ENCODE measurements at regions not wholly inside any gene's neighbourhood (a gene's known extent, or its start where the extent isn't known, plus 50 kb on each side); places are given as distances from the start of the nearest gene placed in this dataset.

DNA sequence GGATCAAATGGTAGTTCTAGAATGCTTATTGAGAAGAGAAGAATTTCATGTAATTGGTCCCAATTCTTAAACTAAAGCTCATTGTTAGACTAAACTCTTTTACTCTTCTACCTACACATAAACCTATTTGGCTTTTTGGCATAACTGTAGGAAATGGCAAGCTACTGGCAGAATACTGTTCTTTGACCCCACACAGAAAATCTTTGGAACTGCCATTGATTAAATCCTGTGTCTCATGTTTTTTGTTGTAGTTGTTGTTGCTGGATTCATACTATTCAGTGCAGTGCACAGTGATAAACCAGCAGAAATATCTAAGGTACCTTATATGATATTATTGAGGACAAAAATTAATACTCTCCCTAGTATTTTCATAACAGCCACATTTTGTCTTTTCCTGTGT is 242.1 kb upstream of the SGK1 start:
- TF ChIP-seq, protein P1, sequence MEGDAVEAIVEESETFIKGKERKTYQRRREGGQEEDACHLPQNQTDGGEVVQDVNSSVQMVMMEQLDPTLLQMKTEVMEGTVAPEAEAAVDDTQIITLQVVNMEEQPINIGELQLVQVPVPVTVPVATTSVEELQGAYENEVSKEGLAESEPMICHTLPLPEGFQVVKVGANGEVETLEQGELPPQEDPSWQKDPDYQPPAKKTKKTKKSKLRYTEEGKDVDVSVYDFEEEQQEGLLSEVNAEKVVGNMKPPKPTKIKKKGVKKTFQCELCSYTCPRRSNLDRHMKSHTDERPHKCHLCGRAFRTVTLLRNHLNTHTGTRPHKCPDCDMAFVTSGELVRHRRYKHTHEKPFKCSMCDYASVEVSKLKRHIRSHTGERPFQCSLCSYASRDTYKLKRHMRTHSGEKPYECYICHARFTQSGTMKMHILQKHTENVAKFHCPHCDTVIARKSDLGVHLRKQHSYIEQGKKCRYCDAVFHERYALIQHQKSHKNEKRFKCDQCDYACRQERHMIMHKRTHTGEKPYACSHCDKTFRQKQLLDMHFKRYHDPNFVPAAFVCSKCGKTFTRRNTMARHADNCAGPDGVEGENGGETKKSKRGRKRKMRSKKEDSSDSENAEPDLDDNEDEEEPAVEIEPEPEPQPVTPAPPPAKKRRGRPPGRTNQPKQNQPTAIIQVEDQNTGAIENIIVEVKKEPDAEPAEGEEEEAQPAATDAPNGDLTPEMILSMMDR (IDR thresholded peaks at IDR 0.05): no peak
- TF ChIP-seq EZH2 (IDR thresholded peaks at IDR 0.05) (no peak), EZH2phosphoT487 (IDR thresholded peaks at IDR 0.05) (no peak)

Measured in neural progenitor cell (in vitro differentiated cells).